NCI-H128 (cell line): ENCODE measurements at regions not wholly inside any gene's neighbourhood (a gene's known extent, or its start where the extent isn't known, plus 50 kb on each side); places are given as distances from the start of the nearest gene placed in this dataset.

Experiments used
- DNase-seq: peaks from one replicate; lab custom pipeline; 2025; ENCODE audit not compliant: unreplicated experiment; lab: John Stamatoyannopoulos, UW

DNA sequence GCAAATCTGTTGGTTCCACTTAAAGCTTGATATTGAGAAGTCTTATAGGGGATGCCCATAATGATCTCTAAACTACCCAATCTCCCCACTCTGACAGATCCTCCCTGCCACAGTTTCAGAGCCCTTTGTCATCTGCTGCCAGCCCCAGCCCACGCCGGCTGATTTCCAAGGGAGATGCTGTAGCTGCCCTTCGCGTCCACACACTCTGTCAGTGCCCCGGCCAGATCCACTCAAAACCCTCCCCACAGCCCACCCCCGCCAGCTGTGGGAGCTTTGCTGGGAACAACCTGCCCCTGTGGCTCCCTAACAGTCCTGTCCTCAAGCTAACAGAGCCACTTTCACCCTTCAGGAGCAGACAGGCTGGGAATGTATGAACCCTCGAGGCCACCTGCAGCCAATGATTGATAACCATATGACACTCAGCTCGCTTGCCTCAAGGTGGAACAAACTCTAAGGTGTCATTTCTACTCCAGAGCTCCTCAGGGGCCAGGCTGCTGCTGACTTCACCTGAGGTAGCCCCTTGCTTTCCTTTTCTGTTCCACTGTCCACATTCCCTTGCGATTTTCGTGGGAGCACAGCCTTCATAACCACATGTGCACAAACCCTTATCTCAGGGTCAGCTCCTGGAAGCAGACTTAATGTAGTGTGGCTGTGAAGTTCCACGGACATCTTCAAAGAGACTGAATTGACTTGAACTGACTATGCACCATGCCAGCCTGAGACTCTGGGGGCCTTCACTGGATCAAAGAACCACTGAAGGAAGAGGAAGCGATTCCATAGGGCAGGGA is 92.6 kb upstream of the LGALSL start:
- DNase-seq: no peak

DNA sequence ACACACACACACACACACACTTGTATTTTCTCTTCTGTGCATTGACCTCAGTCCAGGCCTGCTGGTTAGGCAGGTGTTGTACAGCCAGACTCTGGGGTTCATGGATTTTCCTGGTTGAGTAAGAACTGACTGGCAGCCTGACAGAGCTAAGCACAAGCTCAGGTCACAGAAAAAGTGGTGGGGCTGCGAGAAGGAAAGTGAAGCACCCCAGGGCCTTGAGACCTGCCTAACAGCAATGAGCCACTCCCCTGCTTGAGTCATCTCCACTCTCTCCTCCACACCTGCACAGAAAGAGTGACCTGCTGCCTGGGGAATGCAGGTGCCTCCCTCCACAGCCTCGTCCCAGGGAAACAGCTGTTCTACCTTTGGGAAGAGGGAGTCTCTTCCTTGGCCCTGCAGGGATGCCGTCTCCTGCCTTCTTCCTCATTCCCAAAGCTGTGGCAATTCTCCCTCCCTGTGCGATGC is 91.4 kb upstream of the LGALSL start:
- DNase-seq: no peak

DNA sequence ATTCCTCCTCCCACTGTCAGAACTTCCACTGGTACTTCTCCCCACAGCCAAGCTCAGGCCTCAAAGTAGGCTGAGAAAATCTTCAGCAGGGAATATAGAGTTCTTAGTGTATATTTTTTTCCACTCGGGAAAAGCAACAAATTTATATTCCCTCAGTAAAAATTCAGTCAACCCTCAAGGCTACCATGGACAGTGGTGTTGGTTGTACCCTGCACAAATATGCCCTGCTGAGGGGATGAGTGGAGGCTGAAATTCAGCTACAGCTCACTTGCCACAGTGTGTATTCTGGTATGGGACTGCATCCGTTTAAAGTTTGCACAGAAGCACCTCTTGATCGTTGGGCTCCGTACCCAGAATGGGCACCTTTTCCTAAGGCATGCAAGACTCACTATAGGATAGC is 90.8 kb upstream of the LGALSL start:
- no peak for DNase-seq

- DNase-seq: no peak
These were observed 90.1 kb upstream of the LGALSL start for GRCh38 chr2:64363848-64364247.

- DNase-seq: no peak
These were observed 86.3 kb upstream of the LGALSL start for GRCh38 chr2:64367444-64368232.

GRCh38 chr2:64369706-64370105 is 84.3 kb upstream of the LGALSL start:
- DNase-seq: no peak

- no peak for DNase-seq
These were observed 82.2 kb upstream of the LGALSL start for GRCh38 chr2:64371727-64372126.

DNA sequence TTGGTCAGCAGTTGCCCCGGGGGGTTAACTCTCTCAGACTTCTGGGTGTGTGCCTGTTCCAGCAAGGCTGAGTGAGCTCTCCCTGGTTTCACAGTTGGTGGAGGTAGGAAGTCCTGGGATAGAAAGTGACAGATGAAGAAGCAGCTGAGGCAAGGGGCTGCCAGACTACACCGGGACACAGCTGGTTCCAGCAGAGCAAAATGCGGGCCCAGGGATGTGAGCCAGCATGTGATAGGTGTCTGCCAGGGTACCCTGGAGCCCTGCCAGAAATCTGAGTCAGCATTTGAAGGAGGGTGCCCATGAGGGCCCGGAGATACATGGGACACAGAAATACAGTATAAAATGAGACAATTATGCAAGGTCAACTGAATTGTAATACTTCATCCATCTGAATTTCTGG is 79.3 kb upstream of the LGALSL start:
- DNase-seq: no peak

- no peak for DNase-seq
These were observed 77.0 kb upstream of the LGALSL start for GRCh38 chr2:64376926-64377325.

GRCh38 chr2:64379186-64379585 is 74.8 kb upstream of the LGALSL start:
- no peak for DNase-seq

DNA sequence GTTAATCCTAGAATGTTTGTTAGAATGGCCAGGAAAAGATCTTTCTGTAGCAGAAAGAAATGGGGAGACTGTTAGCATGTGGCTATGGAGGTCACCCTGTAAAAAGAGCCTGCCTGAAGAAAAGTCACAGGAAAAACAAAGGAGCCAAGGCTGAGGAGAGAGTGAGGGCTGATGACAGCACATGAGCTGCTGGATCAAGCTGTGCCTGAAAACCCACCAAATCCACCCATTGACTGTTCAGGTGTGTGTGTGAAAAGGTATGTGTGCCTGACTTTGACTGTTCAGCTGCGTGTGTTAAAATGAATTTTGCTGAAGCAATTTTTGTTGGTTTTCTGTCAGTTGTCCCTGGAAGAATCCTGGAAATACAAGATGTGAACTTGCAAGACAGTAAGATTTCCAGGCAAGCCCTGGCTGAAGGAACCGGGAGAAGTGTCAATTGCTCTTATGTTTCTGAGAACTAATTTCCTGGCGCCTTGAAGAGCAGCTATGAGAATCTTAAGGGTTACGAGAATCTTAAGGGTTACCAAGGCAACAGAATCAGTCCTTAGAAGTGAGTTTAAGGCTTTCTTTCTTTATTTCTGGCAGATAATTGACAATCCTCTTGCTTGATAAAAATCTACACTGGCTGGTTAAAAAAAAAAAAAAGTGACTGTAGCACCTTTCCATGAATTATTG is 73.0 kb upstream of the LGALSL start:
- DNase-seq: no peak

- no peak for DNase-seq
These were observed 70.9 kb upstream of the LGALSL start for GRCh38 chr2:64383016-64383591.

DNA sequence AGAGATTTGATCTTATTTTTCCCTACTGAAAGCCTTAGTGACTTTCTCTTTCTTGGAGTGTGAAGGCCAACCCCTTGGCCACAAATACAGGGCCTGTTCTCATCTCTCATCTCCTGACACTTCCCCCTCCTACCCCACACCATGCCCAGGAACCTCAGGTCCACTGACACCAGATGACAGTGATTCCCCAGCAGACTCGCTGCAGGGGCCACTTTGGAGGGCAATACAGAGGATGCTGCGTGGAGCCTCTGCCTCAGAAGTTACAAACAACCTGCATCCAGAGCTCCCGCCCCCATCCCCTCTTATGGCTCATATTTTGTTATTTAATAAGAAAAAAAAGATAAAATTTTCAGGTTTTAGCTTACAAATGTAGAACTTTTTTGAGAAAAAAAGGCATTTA is 70.1 kb upstream of the LGALSL start:
- no peak for DNase-seq

GRCh38 chr2:64386676-64387075 is 67.3 kb upstream of the LGALSL start:
- DNase-seq: no peak

DNA sequence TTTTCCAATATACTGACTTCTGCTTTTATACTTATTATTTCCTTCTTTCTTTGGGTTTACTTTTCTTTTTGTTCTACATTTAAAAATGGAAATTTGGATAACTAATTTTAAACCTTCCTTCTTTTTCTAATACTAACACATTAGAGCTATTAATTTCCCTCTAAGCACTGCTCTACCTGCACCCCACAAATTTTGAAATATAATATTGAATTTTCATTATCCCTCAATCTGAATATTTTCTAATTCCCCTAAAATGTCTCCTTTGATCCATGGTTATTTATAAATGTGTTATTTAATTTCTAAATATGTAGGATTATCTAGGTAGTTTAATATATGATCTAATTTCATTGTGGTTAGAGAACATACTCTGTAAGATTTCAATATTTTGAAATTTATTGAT is 63.4 kb upstream of the LGALSL start:
- DNase-seq: no peak

DNA sequence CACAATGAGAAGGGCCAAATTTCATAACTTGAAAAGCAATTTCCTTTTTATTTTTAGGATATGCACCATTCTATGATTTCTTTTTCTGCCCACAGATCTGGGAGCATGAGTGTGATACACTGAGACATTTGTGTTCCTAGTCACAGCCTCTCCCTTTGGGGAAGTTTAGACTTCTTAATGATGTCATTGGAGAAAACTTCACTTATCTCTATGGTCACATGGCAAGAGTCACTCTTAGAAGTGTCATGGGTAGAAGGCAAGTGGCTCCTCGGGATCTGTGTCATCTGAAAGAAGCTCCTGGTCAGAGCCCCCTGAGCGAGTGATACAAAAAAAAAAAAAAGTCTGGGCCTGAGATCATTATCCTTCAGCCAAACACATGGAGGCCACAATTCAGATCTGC is 62.5 kb upstream of the LGALSL start:
- DNase-seq: no peak

GRCh38 chr2:64391940-64392339 is 62.0 kb upstream of the LGALSL start:
- DNase-seq: no peak

GRCh38 chr2:64392529-64392928 is 61.4 kb upstream of the LGALSL start:
- no peak for DNase-seq

DNA sequence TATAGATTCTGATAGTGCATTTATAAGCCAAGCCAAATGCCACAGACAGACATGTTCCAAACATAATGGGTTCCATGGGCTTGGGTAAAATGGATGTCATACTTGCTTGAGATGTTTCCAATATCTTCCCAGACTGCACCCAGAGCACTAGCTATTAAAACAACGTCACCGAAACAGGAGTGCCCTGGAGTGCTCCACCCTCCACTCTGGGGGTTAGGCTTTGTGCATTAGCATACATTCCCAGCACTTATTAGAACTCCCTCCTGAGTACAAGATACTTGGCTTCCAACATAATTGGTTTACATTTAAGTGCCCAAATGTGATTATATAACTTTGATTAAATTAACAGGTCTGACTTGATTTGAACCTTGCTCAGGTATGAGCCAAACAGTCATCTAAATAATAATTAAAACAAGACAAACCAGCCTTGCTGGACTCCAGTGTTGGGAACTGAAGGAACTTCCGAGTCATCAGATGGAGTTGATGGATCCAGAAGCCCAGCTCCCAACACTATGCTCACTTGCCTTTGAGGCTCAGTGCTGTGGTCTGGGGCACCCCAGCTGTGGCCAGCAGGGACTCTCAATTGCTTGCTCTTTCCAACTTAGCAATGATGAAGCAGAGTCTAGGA is 60.5 kb upstream of the LGALSL start:
- no peak for DNase-seq

- no peak for DNase-seq
These were observed 59.8 kb upstream of the LGALSL start for GRCh38 chr2:64394153-64394552.

- no peak for DNase-seq
These were observed 58.0 kb upstream of the LGALSL start for GRCh38 chr2:64396001-64396400.
